Esophagus muscularis mucosa (tissue), 3 donors: ENCODE measurements at regions not wholly inside any gene's neighbourhood (a gene's known extent, or its start where the extent isn't known, plus 50 kb on each side); places are given as distances from the start of the nearest gene placed in this dataset.

Source experiments
- POLR2A ChIP-seq: fragments of 450-650 bp; IDR thresholded peaks from one replicate; pipeline ENCODE4 v1.6.1; 2017; ENCODE audit warnings: antibody characterized with exemption, moderate library complexity, mild to moderate bottlenecking, low read depth
- TF ChIP-seq, protein P1 (sequence below), 3 experiments: fragments of 200-600 bp in 2 of 3; fragments of 450-650 bp in 1 of 3; sonication (generic) in 2 of 3; IDR thresholded peaks; one replicate each; pipeline ENCODE4 v1.5.1; 2017 to 2019; ENCODE audit warnings: antibody characterized with exemption in 3 of 3, mild to moderate bottlenecking in 2 of 3, moderate library complexity in 1 of 3

DNA sequence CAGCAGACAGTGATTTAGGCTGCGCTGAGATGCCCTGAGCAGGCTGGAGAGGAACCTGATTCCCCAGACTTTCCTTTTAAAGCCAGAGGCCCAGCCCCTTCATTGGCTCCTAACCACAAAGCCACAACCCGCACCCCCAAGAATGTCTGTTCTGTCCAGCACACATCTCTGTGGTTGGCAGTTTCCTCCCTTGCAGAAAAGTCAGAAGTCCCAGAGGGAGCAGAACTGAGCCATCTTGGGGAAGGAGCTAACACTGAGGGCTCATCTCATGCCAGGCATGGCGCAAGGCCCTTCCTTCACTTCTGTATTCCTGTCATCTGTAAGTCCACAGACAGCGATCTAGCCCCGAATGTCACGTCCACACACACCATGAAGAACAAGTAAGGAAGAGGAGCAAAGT lies 97.1 kb upstream of the SYT13 start:
- TF ChIP-seq, protein P1, sequence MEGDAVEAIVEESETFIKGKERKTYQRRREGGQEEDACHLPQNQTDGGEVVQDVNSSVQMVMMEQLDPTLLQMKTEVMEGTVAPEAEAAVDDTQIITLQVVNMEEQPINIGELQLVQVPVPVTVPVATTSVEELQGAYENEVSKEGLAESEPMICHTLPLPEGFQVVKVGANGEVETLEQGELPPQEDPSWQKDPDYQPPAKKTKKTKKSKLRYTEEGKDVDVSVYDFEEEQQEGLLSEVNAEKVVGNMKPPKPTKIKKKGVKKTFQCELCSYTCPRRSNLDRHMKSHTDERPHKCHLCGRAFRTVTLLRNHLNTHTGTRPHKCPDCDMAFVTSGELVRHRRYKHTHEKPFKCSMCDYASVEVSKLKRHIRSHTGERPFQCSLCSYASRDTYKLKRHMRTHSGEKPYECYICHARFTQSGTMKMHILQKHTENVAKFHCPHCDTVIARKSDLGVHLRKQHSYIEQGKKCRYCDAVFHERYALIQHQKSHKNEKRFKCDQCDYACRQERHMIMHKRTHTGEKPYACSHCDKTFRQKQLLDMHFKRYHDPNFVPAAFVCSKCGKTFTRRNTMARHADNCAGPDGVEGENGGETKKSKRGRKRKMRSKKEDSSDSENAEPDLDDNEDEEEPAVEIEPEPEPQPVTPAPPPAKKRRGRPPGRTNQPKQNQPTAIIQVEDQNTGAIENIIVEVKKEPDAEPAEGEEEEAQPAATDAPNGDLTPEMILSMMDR (IDR thresholded peaks at IDR 0.05) = no peak
- TF ChIP-seq POLR2A = no peak
